ENCODE measurements at regions not wholly inside any gene's neighbourhood (a gene's known extent, or its start where the extent isn't known, plus 50 kb on each side); places are given as distances from the start of the nearest gene placed in this dataset.
"Not testable (repeated sequence)": the region's sequence is repeated elsewhere in the genome, so short reads cannot be mapped to it uniquely, and the experiment has no call there.

DNA sequence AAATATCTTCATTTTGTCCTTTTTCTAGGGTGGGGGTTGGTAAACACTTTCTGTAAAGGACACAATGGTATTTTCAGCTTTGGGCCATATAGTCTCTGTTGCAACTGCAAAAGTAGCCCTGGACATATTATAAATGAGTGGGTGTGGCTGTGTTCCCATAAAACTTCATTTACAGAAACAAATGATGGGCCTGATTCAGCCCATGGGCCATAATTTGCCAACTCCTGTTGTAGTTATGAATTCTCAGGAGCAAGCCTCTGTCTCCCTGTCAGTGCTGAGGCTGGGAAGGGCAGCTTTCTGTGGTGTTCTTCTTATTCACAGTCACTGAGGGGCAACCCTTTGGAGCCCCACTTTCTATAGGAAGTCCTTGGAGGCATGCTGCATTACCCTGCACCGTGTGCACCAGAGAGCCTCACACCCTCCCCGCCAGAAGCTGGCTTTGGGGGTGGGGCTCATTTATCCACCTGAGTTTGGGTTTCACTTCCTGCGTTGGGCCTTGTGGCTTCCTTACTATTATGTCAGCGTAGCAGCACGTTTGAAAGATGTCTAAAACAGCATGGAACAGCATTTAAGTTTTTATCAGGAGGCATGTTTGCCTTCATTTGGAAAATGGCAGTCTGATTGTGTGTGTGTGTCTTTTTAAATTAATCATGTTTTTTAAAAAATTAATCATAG is 60.8 kb upstream of the FAN1 start:
- H3K36me3 ChIP-seq; H3K4me1 ChIP-seq; H3K27ac ChIP-seq; H3K27me3 ChIP-seq; DNase-seq; H3K4me3 ChIP-seq; H3K9me3 ChIP-seq; intact Hi-C loops (cut with DNase I; ENCODE audit: low total_unique reads): not testable (repeated sequence)

DNA sequence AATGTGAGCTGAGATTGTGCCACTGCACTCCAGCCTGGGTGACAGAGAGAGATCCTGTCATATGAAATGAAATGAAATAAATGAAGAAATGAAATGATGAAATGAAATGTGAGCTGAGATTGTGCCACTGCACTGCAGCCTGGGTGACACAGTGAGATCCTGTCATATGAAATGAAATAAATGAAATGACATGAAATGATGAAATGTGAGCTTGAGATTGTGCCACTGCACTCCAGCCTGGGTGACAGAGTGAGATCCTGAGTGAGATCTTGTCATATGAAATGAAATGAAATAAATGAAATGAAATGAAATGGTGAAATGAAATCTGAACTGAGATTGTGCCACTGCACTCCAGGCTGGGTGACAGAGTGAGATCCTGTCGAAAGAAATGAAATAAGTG is 58.2 kb upstream of the FAN1 start:
- H3K4me1 ChIP-seq; H3K36me3 ChIP-seq; H3K27ac ChIP-seq; H3K4me3 ChIP-seq; H3K27me3 ChIP-seq; H3K9me3 ChIP-seq; DNase-seq; intact Hi-C loops (cut with DNase I; ENCODE audit: low total_unique reads): not testable (repeated sequence)

Measured in tibial artery (tissue), 4 donors.